ENCODE measurements at regions not wholly inside any gene's neighbourhood (a gene's known extent, or its start where the extent isn't known, plus 50 kb on each side); places are given as distances from the start of the nearest gene placed in this dataset.

GRCh38 chr11:71373791-71374454, 74.3 kb downstream of the DHCR7 start:
- Histone ChIP-seq H3K9ac (ENCODE audit: insufficient read depth in 1 of 2, low read depth in 2 of 2, low read length in 2 of 2) (no peak overlapping the region), H3K4me2 (ENCODE audit: insufficient read depth, low read length) (no peak overlapping the region), H3K4me1 (replicated peaks in 1 of 2; ENCODE audit: control insufficient read depth in 2 of 2, insufficient read depth in 2 of 2, low read length in 2 of 2) (no peaks in the 10 kb centered on the region), H4K20me1 (replicated peaks; ENCODE audit: control insufficient read depth, insufficient read depth, low read length) (no peaks in the 10 kb centered on the region; the same call in 1 of the 2 replicates), H2AFZ (ENCODE audit: low read depth, low read length) (no peak overlapping the region), H3K27ac (ENCODE audit: extremely low read depth, low read depth, low read length) (no peak overlapping the region), H3K79me2 (ENCODE audit: control insufficient read depth, insufficient read depth, low read length) (no peaks in the 10 kb centered on the region), H3K36me3 (ENCODE audit: control insufficient read depth, insufficient read depth, low read length) (no peaks in the 10 kb centered on the region), H3K9me1 (ENCODE audit: control insufficient read depth, insufficient read depth, low read length) (no peaks in the 10 kb centered on the region), H3K9me3 (replicated peaks; ENCODE audit: control insufficient read depth, insufficient read depth, low read depth, low read length) (no peaks in the 10 kb centered on the region), H3K27me3 (ENCODE audit: control insufficient read depth in 2 of 2, insufficient read depth in 2 of 2, low read length in 2 of 2) (peaks cover 2 to 17% of the 10 kb centered on the region in 2 experiments; a peak in 3 of 5 replicates), H3K4me3 (no peak overlapping the region)
- 3% methylated on average over 7 of the region's 7 CpGs for WGBS (ENCODE audit: insufficient coverage, low coverage, missing lambda C conversion rate)
- intact Hi-C loops (cut with micrococcal nuclease) (no loop called here), in situ Hi-C loops (cut with MboI) (no loop called here)
- ATAC-seq (no peak), DNase-seq (ENCODE audit: extremely low read depth in 1 of 4, low spot score in 3 of 4) (no peak), FAIRE-seq (no peak)
- no peak for TF ChIP-seq ETV5 (CRISPR knock-in tag; IDR thresholded peaks at IDR 0.05; ENCODE audit: low read depth)
- no peak for TF ChIP-seq ZNF551 (CRISPR knock-in tag; IDR thresholded peaks at IDR 0.05)
- no peak for TF ChIP-seq RBM14 (IDR thresholded peaks at IDR 0.05; ENCODE audit: borderline replicate concordance, insufficient read depth, low read depth, low read length)
- TF ChIP-seq MLLT1 (IDR thresholded peaks at IDR 0.05), result no peak
- TF ChIP-seq HMGN3 (IDR thresholded peaks at IDR 0.05; ENCODE audit: borderline replicate concordance, extremely low read depth, insufficient read length, low read depth, low read length), result no peak
- TF ChIP-seq CREM (IDR thresholded peaks at IDR 0.05; ENCODE audit: low read depth), result no peak
- no peak for TF ChIP-seq ZC3H4 (CRISPR knock-in tag; IDR thresholded peaks at IDR 0.05; ENCODE audit: borderline replicate concordance)
- BruUV-seq (replicated peaks), result no TSS peak
- POLR2A ChIA-PET, result interaction anchor here (1.2 kb wide), 1 partner anchor 9 kb away, joined by 4 read pairs; no protein-coding TSS in a partner anchor
- CTCF ChIA-PET (ENCODE audit: low intra/inter-chr PET ratio), result no interaction called here
